ENCODE measurements at regions not wholly inside any gene's neighbourhood (a gene's known extent, or its start where the extent isn't known, plus 50 kb on each side); places are given as distances from the start of the nearest gene placed in this dataset.

- no peak for TF ChIP-seq CTCF (IDR thresholded peaks at IDR 0.05; ENCODE audit: insufficient read depth, low read length)
- TF ChIP-seq POLR2AphosphoS5 (IDR thresholded peaks at IDR 0.05; ENCODE audit: low read depth) = no peak
- TF ChIP-seq GABPA (IDR thresholded peaks at IDR 0.05; ENCODE audit: low read depth) = no peak
- no peak for TF ChIP-seq REST (IDR thresholded peaks at IDR 0.05; ENCODE audit: insufficient replicate concordance, low read depth)
These were observed 329.3 kb upstream of the IRAK1BP1 start for GRCh38 chr6:78538002-78538401.
